ENCODE measurements at regions not wholly inside any gene's neighbourhood (a gene's known extent, or its start where the extent isn't known, plus 50 kb on each side); places are given as distances from the start of the nearest gene placed in this dataset.
"Not testable (repeated sequence)": the region's sequence is repeated elsewhere in the genome, so short reads cannot be mapped to it uniquely, and the experiment has no call there.

DNA sequence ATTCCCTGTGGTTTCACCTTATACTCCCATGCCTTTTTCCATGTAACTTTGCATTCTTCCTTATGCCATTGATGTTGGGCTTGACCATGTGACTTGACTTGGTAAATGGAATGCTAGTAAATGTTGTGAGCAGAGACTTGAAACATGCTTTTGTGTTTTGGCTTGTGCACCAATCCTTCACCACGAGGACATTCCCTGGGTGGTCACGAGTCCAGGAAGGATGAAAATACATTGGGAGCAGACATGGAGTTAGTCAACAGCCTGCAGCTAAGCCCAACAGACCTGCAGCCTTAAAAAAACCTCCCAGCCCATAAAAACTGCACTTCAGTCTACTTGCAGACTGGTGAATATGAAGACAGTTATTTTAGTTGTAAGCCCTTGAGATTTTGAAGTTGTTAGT, 116.5 kb upstream of the SPATS2L start:
- TF ChIP-seq CTCF (IDR thresholded peaks at IDR 0.05; ENCODE audit: borderline replicate concordance, insufficient read depth, low read depth, low read length), result no peak
- H3K4me3 ChIP-seq (ENCODE audit: low read depth, low read length), result no peak overlapping the region

GRCh38 chr2:200193331-200193730, 113.2 kb upstream of the SPATS2L start:
- no peak for TF ChIP-seq CTCF (IDR thresholded peaks at IDR 0.05; ENCODE audit: borderline replicate concordance, insufficient read depth, low read depth, low read length)
- H3K4me3 ChIP-seq (ENCODE audit: low read depth, low read length), result no peak overlapping the region

GRCh38 chr2:200193791-200194190, 112.7 kb upstream of the SPATS2L start:
- no peak for TF ChIP-seq CTCF (IDR thresholded peaks at IDR 0.05; ENCODE audit: borderline replicate concordance, insufficient read depth, low read depth, low read length)
- H3K4me3 ChIP-seq (ENCODE audit: low read depth, low read length), result no peak overlapping the region

GRCh38 chr2:200194746-200195145, 111.7 kb upstream of the SPATS2L start:
- H3K4me3 ChIP-seq (ENCODE audit: low read depth, low read length), result no peak overlapping the region
- TF ChIP-seq CTCF (IDR thresholded peaks at IDR 0.05; ENCODE audit: borderline replicate concordance, insufficient read depth, low read depth, low read length), result no peak

DNA sequence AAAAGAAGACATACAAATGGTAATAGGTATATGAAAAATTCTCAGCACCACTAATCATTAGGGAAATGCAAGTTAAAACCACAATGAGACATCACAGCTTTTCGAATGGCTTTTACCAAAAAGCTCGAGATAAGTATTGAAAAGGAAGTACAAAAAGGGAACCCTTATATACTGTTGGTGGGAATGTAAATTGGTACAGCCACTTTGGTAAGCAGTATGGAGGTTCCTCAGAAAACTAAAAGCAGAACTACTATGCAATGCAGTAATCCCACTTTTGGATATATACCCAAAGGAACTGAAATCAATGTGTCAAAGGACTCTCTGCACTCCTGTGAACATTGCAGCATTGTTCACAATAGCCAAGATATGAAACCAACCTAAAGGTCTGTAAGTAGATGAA, 107.5 kb upstream of the SPATS2L start:
- no peak for TF ChIP-seq CTCF (IDR thresholded peaks at IDR 0.05; ENCODE audit: borderline replicate concordance, insufficient read depth, low read depth, low read length)

GRCh38 chr2:200199576-200200263, 106.8 kb upstream of the SPATS2L start:
- TF ChIP-seq CTCF (IDR thresholded peaks at IDR 0.05; ENCODE audit: borderline replicate concordance, insufficient read depth, low read depth, low read length), result peak; percentile 25; the same call in 1 of the 2 replicates
- no peak overlapping the region for H3K4me3 ChIP-seq (ENCODE audit: low read depth, low read length)

More for the DNA sequence above, 107.5 kb upstream of the SPATS2L start:
- H3K4me3 ChIP-seq (ENCODE audit: low read depth, low read length), result no peak overlapping the region

DNA sequence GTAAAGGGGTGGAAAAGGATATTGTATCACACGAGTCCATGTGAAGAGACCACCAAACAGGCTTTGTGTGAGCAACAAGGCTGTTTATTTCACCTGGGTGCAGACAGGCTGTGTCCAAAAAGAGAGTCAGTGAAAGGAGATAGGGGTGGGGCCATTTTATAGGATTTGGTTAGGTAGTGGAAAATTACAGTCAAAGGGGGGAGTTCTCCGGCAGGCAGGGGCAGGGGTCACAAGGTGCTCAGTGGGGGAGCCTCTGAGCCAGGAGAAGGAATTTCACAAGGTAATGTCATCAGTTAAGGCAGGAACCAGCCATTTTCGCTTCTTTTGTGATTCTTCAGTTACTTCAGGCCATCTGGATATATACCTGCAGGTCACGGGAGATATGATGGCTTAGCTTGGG, 104.7 kb upstream of the SPATS2L start:
- H3K4me3 ChIP-seq (ENCODE audit: low read depth, low read length), result not testable (repeated sequence)
